ENCODE measurements at regions not wholly inside any gene's neighbourhood (a gene's known extent, or its start where the extent isn't known, plus 50 kb on each side); places are given as distances from the start of the nearest gene placed in this dataset.

GRCh38 chr13:50574731-50575130 lies 268.8 kb downstream of the DLEU7 start:
- no peak overlapping the region for H2BK120ac ChIP-seq (ENCODE audit: low read depth, low read length, poor library complexity, severe bottlenecking)
- H4K20me1 ChIP-seq (ENCODE audit: control insufficient read depth, insufficient read depth, insufficient read length) = no peaks in the 10 kb centered on the region
- H4K5ac ChIP-seq (ENCODE audit: insufficient read length, low read depth, low read length) = no peak overlapping the region
- H3K36me3 Mint-ChIP-seq (ENCODE audit: insufficient read depth in 1 of 3, low read depth in 3 of 3) = peaks cover 0 to 2% (median 0%) of the 10 kb centered on the region in 3 experiments; a peak in 1 of 7 replicates
- H3K79me2 ChIP-seq (ENCODE audit: insufficient read depth, low read length) = no peaks in the 10 kb centered on the region
- DNase-seq = no peak
- no peaks in the 10 kb centered on the region for H3K9me3 Mint-ChIP-seq
- H4K91ac ChIP-seq (ENCODE audit: insufficient read length, low read depth, low read length) = no peak overlapping the region
- H3K4me1 Mint-ChIP-seq = peaks cover 7 to 9% of the 10 kb centered on the region in 2 experiments; a peak in 3 of 4 replicates
- no peak overlapping the region for H2BK15ac ChIP-seq (ENCODE audit: low read depth, low read length)
- H3K23ac ChIP-seq (ENCODE audit: insufficient read length, low read depth, low read length) = no peak overlapping the region
- no peak overlapping the region for H3K27ac ChIP-seq (ENCODE audit: insufficient read length, low read depth, low read length)
- H2AFZ ChIP-seq (ENCODE audit: low read length) = no peak overlapping the region
- no peak overlapping the region for H3K4ac ChIP-seq (ENCODE audit: low read depth, low read length)
- no peak overlapping the region for H3K4me3 Mint-ChIP-seq
- no peaks in the 10 kb centered on the region for H3K27me3 Mint-ChIP-seq (ENCODE audit: low read depth)
- no peak overlapping the region for H2BK5ac ChIP-seq (ENCODE audit: insufficient read length, low read length)
- no peaks in the 10 kb centered on the region for H3K9me3 ChIP-seq (ENCODE audit: control insufficient read depth, low read depth, low read length)
- H2BK20ac ChIP-seq (ENCODE audit: low read depth, low read length, poor library complexity, severe bottlenecking) = no peak overlapping the region
- H3T11ph ChIP-seq (ENCODE audit: low read length) = no peak overlapping the region
- H3K9ac ChIP-seq (ENCODE audit: extremely low read depth, insufficient read length, low read length) = no peak overlapping the region
- H3K14ac ChIP-seq (ENCODE audit: insufficient read depth, low read length) = no peak overlapping the region
- TF ChIP-seq CTCF (conservative IDR thresholded peaks at IDR 0.05) = no peak
- no CpG with 5 or more reads among the region's 3 CpGs for WGBS (ENCODE audit: extremely low coverage, insufficient read length, low lambda C conversion rate)
- no peaks in the 10 kb centered on the region for H3K27me3 ChIP-seq (ENCODE audit: insufficient read depth, low read length)
- no peaks in the 10 kb centered on the region for H3K23me2 ChIP-seq (ENCODE audit: insufficient read length, low read depth, low read length, poor library complexity, severe bottlenecking)
- no peak overlapping the region for H3K27ac Mint-ChIP-seq
- no peak overlapping the region for H2AK5ac ChIP-seq (ENCODE audit: insufficient read length, low read length)
- H2BK12ac ChIP-seq (ENCODE audit: insufficient read length, low read depth, low read length) = no peak overlapping the region
- H3K79me1 ChIP-seq (ENCODE audit: insufficient read depth, low read depth, low read length, poor library complexity, severe bottlenecking) = no peaks in the 10 kb centered on the region
- H3K4me1 ChIP-seq (ENCODE audit: insufficient read depth, low read length) = no peaks in the 10 kb centered on the region; the same call in 1 of the 2 replicates
- no peak overlapping the region for H3K4me2 ChIP-seq (ENCODE audit: insufficient read depth, insufficient read length, low read length)
- H3K56ac ChIP-seq (ENCODE audit: insufficient read length, low read depth, low read length) = no peak overlapping the region
- no peak overlapping the region for H3K18ac ChIP-seq (ENCODE audit: insufficient read length, low read depth, low read length)
- H4K8ac ChIP-seq (replicated peaks; ENCODE audit: insufficient read length, low read depth, low read length) = no peak overlapping the region

Data from H9 (cell line).